ENCODE measurements at regions not wholly inside any gene's neighbourhood (a gene's known extent, or its start where the extent isn't known, plus 50 kb on each side); places are given as distances from the start of the nearest gene placed in this dataset.
"Not testable (repeated sequence)": the region's sequence is repeated elsewhere in the genome, so short reads cannot be mapped to it uniquely, and the experiment has no call there.

- no peak for DNase-seq (ENCODE audit: low spot score)
Observed at GRCh38 chr3:190989218-190989617, 126.7 kb upstream of the GMNC start.

GRCh38 chr3:190988102-190988501, 125.6 kb upstream of the GMNC start:
- DNase-seq (ENCODE audit: low spot score): no peak

- DNase-seq (ENCODE audit: low spot score): no peak
Observed at GRCh38 chr3:190984502-190985244, 122.2 kb upstream of the GMNC start.

GRCh38 chr3:190983875-190984274, 121.4 kb upstream of the GMNC start:
- no peak for DNase-seq (ENCODE audit: low spot score)

- no peak for DNase-seq (ENCODE audit: low spot score)
Observed at GRCh38 chr3:190973771-190974170, 111.3 kb upstream of the GMNC start.

GRCh38 chr3:190972840-190973270, 110.4 kb upstream of the GMNC start:
- DNase-seq (ENCODE audit: low spot score): no peak

GRCh38 chr3:190972196-190972595, 109.7 kb upstream of the GMNC start:
- DNase-seq (ENCODE audit: low spot score): no peak

- DNase-seq (ENCODE audit: low spot score): no peak
Observed at GRCh38 chr3:190970560-190970959, 108.1 kb upstream of the GMNC start.

- no peak for DNase-seq (ENCODE audit: low spot score)
Observed at GRCh38 chr3:190968616-190969015, 106.1 kb upstream of the GMNC start.

GRCh38 chr3:190964931-190965330, 102.4 kb upstream of the GMNC start:
- not testable (repeated sequence) for DNase-seq (ENCODE audit: low spot score)

- no peak for DNase-seq (ENCODE audit: low spot score)
Observed at GRCh38 chr3:190959077-190959476, 96.6 kb upstream of the GMNC start.

GRCh38 chr3:190941694-190942260, 79.3 kb upstream of the GMNC start:
- DNase-seq (ENCODE audit: low spot score): no peak

GRCh38 chr3:190934616-190935015, 72.1 kb upstream of the GMNC start:
- DNase-seq (ENCODE audit: low spot score): not testable (repeated sequence)

- no peak for DNase-seq (ENCODE audit: low spot score)
Observed at GRCh38 chr3:190926619-190927018, 64.1 kb upstream of the GMNC start.

GRCh38 chr3:190912736-190913135, 50.2 kb upstream of the GMNC start:
- DNase-seq (ENCODE audit: low spot score): no peak

Data from mesenteric fat pad (tissue), 1 donor.